GM23338 (cell line): ENCODE measurements at regions not wholly inside any gene's neighbourhood (a gene's known extent, or its start where the extent isn't known, plus 50 kb on each side); places are given as distances from the start of the nearest gene placed in this dataset.

ENCODE experiments used
- ATAC-seq: fragments of 200-7000 bp; cut with Tn5 transposase; 3 replicates; pipeline ENCODE4 v1.9.1; 2020
- DNase-seq: peaks from one replicate; pipeline ENCODE4 v3.0.0-alpha.2; 2015; ENCODE audit warnings: low spot score
- H2AFZ ChIP-seq: fragments of 200-600 bp; sonication (generic); 2 replicates; pipeline ENCODE4 v1.8.0; 2016; ENCODE audit warnings: antibody characterized with exemption, mild to moderate bottlenecking, moderate library complexity
- H3F3A ChIP-seq: fragments of 200-600 bp; sonication (generic); replicated peaks from 2 replicates; pipeline ENCODE4 v1.8.0; 2017; ENCODE audit warnings: antibody characterized with exemption, mixed run types, low read depth
- H3K27ac ChIP-seq: fragments of 200-600 bp; sonication (generic); 2 replicates; pipeline ENCODE4 v1.6.1; 2016; ENCODE audit warnings: low read depth
- H3K27me3 ChIP-seq: fragments of 200-600 bp; sonication (generic); 2 replicates; pipeline ENCODE4 v1.8.0; 2016; ENCODE audit warnings: mild to moderate bottlenecking, mixed run types, moderate library complexity; ENCODE audit not compliant: insufficient read depth
- H3K36me3 ChIP-seq: fragments of 200-600 bp; sonication (generic); 2 replicates; pipeline ENCODE4 v1.8.0; 2016; ENCODE audit warnings: mild to moderate bottlenecking; ENCODE audit not compliant: insufficient read depth
- H3K4me1 ChIP-seq: fragments of 200-600 bp; sonication (generic); 2 replicates; pipeline ENCODE4 v1.8.0; 2016; ENCODE audit warnings: mild to moderate bottlenecking, moderate library complexity; ENCODE audit not compliant: insufficient read depth
- H3K4me2 ChIP-seq: fragments of 200-600 bp; sonication (generic); 2 replicates; pipeline ENCODE4 v1.7.1; 2017; ENCODE audit warnings: mixed run types
- H3K4me3 ChIP-seq: fragments of 200-600 bp; sonication (generic); 2 replicates; pipeline ENCODE4 v1.6.1; 2016; ENCODE audit warnings: mixed run types
- H3K79me2 ChIP-seq: fragments of 200-600 bp; sonication (generic); replicated peaks from 2 replicates; pipeline ENCODE4 v1.8.0; 2017; ENCODE audit warnings: mild to moderate bottlenecking; ENCODE audit not compliant: insufficient read depth
- H3K9me2 ChIP-seq: fragments of 200-600 bp; sonication (generic); 2 replicates; pipeline ENCODE4 v1.8.0; 2017; ENCODE audit not compliant: insufficient read depth
- H4K20me1 ChIP-seq: fragments of 200-600 bp; sonication (generic); replicated peaks from 2 replicates; pipeline ENCODE4 v1.8.0; 2017; ENCODE audit warnings: mild to moderate bottlenecking; ENCODE audit not compliant: insufficient read depth
- H3K27ac Mint-ChIP-seq: 2 replicates; pipeline ENCODE4 v1.8.0; 2020; ENCODE audit warnings: inconsistent platforms, mild to moderate bottlenecking, moderate library complexity, mixed read lengths
- H3K27me3 Mint-ChIP-seq: 3 replicates; pipeline ENCODE4 v1.8.0; 2022; ENCODE audit warnings: low read depth, mild to moderate bottlenecking, moderate library complexity, mixed read lengths, inconsistent platforms; ENCODE audit not compliant: insufficient read depth, poor library complexity
- H3K36me3 Mint-ChIP-seq: 3 replicates; pipeline ENCODE4 v1.8.0; 2021; ENCODE audit warnings: low read depth, mild to moderate bottlenecking, inconsistent platforms, moderate library complexity, mixed read lengths
- H3K4me1 Mint-ChIP-seq: 3 replicates; pipeline ENCODE4 v1.8.0; 2020; ENCODE audit warnings: mild to moderate bottlenecking, inconsistent platforms, mixed read lengths
- H3K4me3 Mint-ChIP-seq: 3 replicates; pipeline ENCODE4 v1.8.0; 2021; ENCODE audit warnings: moderate library complexity, mild to moderate bottlenecking, inconsistent platforms, mixed read lengths
- H3K9me3 Mint-ChIP-seq: 3 replicates; pipeline ENCODE4 v1.8.0; 2020; ENCODE audit warnings: moderate library complexity, mild to moderate bottlenecking, inconsistent platforms, mixed read lengths
- CREB1 ChIP-seq: fragments of 250-450 bp; sonication (Bioruptor Pico); IDR thresholded peaks from 2 replicates; pipeline ENCODE4 v1.5.0; 2020; ENCODE audit warnings: low read depth, mild to moderate bottlenecking, moderate library complexity
- CTCF ChIP-seq, 2 experiments: fragments of 200-600 bp in 1 of 2; sonication (generic) in 1 of 2; conservative IDR thresholded peaks; 2 replicates each; pipeline versions ENCODE4 v1.5.1 to v1.6.1; 2016 to 2017; ENCODE audit warnings: antibody characterized with exemption in 2 of 2, low read depth in 2 of 2, mild to moderate bottlenecking in 2 of 2, moderate library complexity in 1 of 2
- EZH2 ChIP-seq: fragments of 200-600 bp; sonication (generic); IDR thresholded peaks from one replicate; pipeline ENCODE4 v1.8.0; 2017; ENCODE audit warnings: antibody characterized with exemption, mild to moderate bottlenecking, low read depth; ENCODE audit not compliant: unreplicated experiment
- EZH2phosphoT487 ChIP-seq: fragments of 200-600 bp; sonication (generic); IDR thresholded peaks from one replicate; pipeline ENCODE4 v1.8.1; 2018; ENCODE audit warnings: antibody characterized with exemption; ENCODE audit not compliant: unreplicated experiment
- JUNB ChIP-seq: IDR thresholded peaks from one replicate; pipeline ENCODE4 v1.6.1; 2016; ENCODE audit warnings: antibody characterized with exemption; ENCODE audit not compliant: unreplicated experiment
- NANOG ChIP-seq: IDR thresholded peaks from 2 replicates; pipeline ENCODE4 v1.6.1; 2016; ENCODE audit warnings: antibody characterized with exemption, borderline replicate concordance
- POLR2AphosphoS5 ChIP-seq: IDR thresholded peaks from 2 replicates; pipeline ENCODE4 v1.6.1; 2016; ENCODE audit warnings: antibody characterized with exemption, low read depth
- STAT1 ChIP-seq: IDR thresholded peaks from one replicate; pipeline ENCODE4 v1.6.1; 2016; ENCODE audit warnings: antibody characterized with exemption; ENCODE audit not compliant: unreplicated experiment
- ZNF114 ChIP-seq: fragments of 250-450 bp; sonication (Bioruptor Pico); IDR thresholded peaks from 2 replicates; pipeline ENCODE4 v1.5.0; 2020; ENCODE audit warnings: mild to moderate bottlenecking, moderate library complexity
- ZNF331 ChIP-seq: fragments of 250-450 bp; sonication (Bioruptor Pico); IDR thresholded peaks from 2 replicates; pipeline ENCODE4 v1.5.0; 2020; ENCODE audit warnings: low read depth, mild to moderate bottlenecking, moderate library complexity
- ZNF462 ChIP-seq: fragments of 250-450 bp; sonication (Bioruptor Pico); IDR thresholded peaks from 2 replicates; pipeline ENCODE4 v1.5.0; 2020; ENCODE audit warnings: mild to moderate bottlenecking, moderate library complexity
- TF ChIP-seq, protein P1 (sequence below): IDR thresholded peaks from 2 replicates; pipeline ENCODE4 v1.6.1; 2016; ENCODE audit warnings: antibody characterized with exemption
- TF ChIP-seq, protein P2 (sequence below): IDR thresholded peaks from one replicate; pipeline ENCODE4 v1.6.1; 2018; ENCODE audit warnings: antibody characterized with exemption; ENCODE audit not compliant: unreplicated experiment

GRCh38 chr12:74728006-74728405, 190.4 kb downstream of the ATXN7L3B start:
- Histone ChIP-seq H3F3A (no peaks in the 10 kb centered on the region), H3K4me1 (peaks cover 7% of the 10 kb centered on the region; the same call in 1 of the 2 replicates), H3K79me2 (no peaks in the 10 kb centered on the region), H3K4me2 (no peak overlapping the region), H3K27me3 (no peaks in the 10 kb centered on the region), H3K36me3 (no peaks in the 10 kb centered on the region), H4K20me1 (no peaks in the 10 kb centered on the region), H3K4me3 (no peak overlapping the region), H2AFZ (no peak overlapping the region), H3K27ac (no peak overlapping the region), H3K9me2 (no peaks in the 10 kb centered on the region)
- H3K9me3 Mint-ChIP-seq: no peaks in the 10 kb centered on the region
- ATAC-seq (no peak), DNase-seq (no peak)
- no peaks in the 10 kb centered on the region for H3K36me3 Mint-ChIP-seq
- no peaks in the 10 kb centered on the region for H3K27me3 Mint-ChIP-seq
- peaks cover 6% of the 10 kb centered on the region for H3K4me1 Mint-ChIP-seq
- no peak overlapping the region for H3K4me3 Mint-ChIP-seq
- TF ChIP-seq, protein P1, sequence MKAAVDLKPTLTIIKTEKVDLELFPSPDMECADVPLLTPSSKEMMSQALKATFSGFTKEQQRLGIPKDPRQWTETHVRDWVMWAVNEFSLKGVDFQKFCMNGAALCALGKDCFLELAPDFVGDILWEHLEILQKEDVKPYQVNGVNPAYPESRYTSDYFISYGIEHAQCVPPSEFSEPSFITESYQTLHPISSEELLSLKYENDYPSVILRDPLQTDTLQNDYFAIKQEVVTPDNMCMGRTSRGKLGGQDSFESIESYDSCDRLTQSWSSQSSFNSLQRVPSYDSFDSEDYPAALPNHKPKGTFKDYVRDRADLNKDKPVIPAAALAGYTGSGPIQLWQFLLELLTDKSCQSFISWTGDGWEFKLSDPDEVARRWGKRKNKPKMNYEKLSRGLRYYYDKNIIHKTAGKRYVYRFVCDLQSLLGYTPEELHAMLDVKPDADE: no peak
- no peak for TF ChIP-seq ZNF114 (CRISPR knock-in tag)
- TF ChIP-seq EZH2: no peak
- TF ChIP-seq NANOG: no peak
- TF ChIP-seq JUNB: no peak
- TF ChIP-seq, protein P2, sequence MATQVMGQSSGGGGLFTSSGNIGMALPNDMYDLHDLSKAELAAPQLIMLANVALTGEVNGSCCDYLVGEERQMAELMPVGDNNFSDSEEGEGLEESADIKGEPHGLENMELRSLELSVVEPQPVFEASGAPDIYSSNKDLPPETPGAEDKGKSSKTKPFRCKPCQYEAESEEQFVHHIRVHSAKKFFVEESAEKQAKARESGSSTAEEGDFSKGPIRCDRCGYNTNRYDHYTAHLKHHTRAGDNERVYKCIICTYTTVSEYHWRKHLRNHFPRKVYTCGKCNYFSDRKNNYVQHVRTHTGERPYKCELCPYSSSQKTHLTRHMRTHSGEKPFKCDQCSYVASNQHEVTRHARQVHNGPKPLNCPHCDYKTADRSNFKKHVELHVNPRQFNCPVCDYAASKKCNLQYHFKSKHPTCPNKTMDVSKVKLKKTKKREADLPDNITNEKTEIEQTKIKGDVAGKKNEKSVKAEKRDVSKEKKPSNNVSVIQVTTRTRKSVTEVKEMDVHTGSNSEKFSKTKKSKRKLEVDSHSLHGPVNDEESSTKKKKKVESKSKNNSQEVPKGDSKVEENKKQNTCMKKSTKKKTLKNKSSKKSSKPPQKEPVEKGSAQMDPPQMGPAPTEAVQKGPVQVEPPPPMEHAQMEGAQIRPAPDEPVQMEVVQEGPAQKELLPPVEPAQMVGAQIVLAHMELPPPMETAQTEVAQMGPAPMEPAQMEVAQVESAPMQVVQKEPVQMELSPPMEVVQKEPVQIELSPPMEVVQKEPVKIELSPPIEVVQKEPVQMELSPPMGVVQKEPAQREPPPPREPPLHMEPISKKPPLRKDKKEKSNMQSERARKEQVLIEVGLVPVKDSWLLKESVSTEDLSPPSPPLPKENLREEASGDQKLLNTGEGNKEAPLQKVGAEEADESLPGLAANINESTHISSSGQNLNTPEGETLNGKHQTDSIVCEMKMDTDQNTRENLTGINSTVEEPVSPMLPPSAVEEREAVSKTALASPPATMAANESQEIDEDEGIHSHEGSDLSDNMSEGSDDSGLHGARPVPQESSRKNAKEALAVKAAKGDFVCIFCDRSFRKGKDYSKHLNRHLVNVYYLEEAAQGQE: no peak
- no peak for TF ChIP-seq ZNF331 (CRISPR knock-in tag)
- TF ChIP-seq STAT1: no peak
- no peak for TF ChIP-seq POLR2AphosphoS5
- TF ChIP-seq CREB1 (CRISPR knock-in tag): no peak
- TF ChIP-seq ZNF462 (CRISPR knock-in tag): no peak
- TF ChIP-seq EZH2phosphoT487: no peak
- no peak for TF ChIP-seq CTCF (conservative IDR thresholded peaks at IDR 0.05; ENCODE audit: low read depth in 2 of 2)
- H3K27ac Mint-ChIP-seq: no peak overlapping the region
